HepG2 (cell line): ENCODE measurements at regions not wholly inside any gene's neighbourhood (a gene's known extent, or its start where the extent isn't known, plus 50 kb on each side); places are given as distances from the start of the nearest gene placed in this dataset.

Source experiments
- ATF4 ChIP-seq, 2 experiments: fragments of 450-650 bp in 1 of 2; sonication (generic) in 1 of 2; formaldehyde crosslinking; IDR thresholded peaks; 2 replicates each; pipeline versions ENCODE4 v1.5.0 to v1.8.0; 2020 to 2022; ENCODE audit warnings: mild to moderate bottlenecking in 1 of 2, missing genetic modification reagents in 1 of 2
- CEBPG ChIP-seq: IDR thresholded peaks from 2 replicates; pipeline ENCODE4 v1.6.1; 2016
- DZIP1 ChIP-seq: sonication (generic); formaldehyde crosslinking; IDR thresholded peaks from 2 replicates; pipeline ENCODE4 v1.5.0; 2020; ENCODE audit warnings: mild to moderate bottlenecking, missing genetic modification reagents
- ETV5 ChIP-seq: IDR thresholded peaks from 2 replicates; pipeline ENCODE4 v1.6.1; 2018; ENCODE audit warnings: missing biosample characterization, missing genetic modification reagents, inconsistent platforms, borderline replicate concordance
- FOXO1 ChIP-seq: sonication (generic); formaldehyde crosslinking; IDR thresholded peaks from 2 replicates; pipeline ENCODE4 v1.4.0; 2020; ENCODE audit warnings: missing genetic modification reagents
- FOXP1 ChIP-seq, 2 experiments: fragments of 450-650 bp in 1 of 2; IDR thresholded peaks; 2 replicates each; pipeline ENCODE4 v1.6.1; 2017 to 2018; ENCODE audit warnings: antibody characterized with exemption in 1 of 2
- KDM1A ChIP-seq: IDR thresholded peaks from 2 replicates; pipeline ENCODE4 v1.6.1; 2016; ENCODE audit warnings: missing compliant biosample characterization
- LCORL ChIP-seq, 2 experiments: fragments of 450-650 bp in 1 of 2; sonication (generic) in 1 of 2; formaldehyde crosslinking in 1 of 2; IDR thresholded peaks; 2 replicates each; pipeline versions ENCODE4 v1.5.0 to v1.6.1; 2017 to 2020; ENCODE audit warnings: antibody characterized with exemption in 1 of 2, missing genetic modification reagents in 1 of 2
- MLXIP ChIP-seq: sonication (generic); formaldehyde crosslinking; IDR thresholded peaks from 2 replicates; pipeline ENCODE4 v1.9.0; 2021; ENCODE audit warnings: missing genetic modification reagents, borderline replicate concordance
- SRSF1 ChIP-seq: fragments of 200-400 bp; formaldehyde crosslinking; optimal IDR thresholded peaks from 2 replicates; pipeline ENCODE3; 2017; ENCODE audit warnings: mild to moderate bottlenecking, low read depth, low read length, moderate library complexity
- SRY ChIP-seq: sonication (generic); formaldehyde crosslinking; IDR thresholded peaks from 2 replicates; pipeline ENCODE4 v1.8.0; 2022; ENCODE audit warnings: mild to moderate bottlenecking, missing genetic modification reagents
- TEAD3 ChIP-seq: optimal IDR thresholded peaks from 2 replicates; pipeline ENCODE3; 2016; ENCODE audit warnings: borderline replicate concordance
- ZFP82 ChIP-seq: sonication (generic); formaldehyde crosslinking; IDR thresholded peaks from 2 replicates; pipeline ENCODE4 v1.5.1; 2020; ENCODE audit warnings: mild to moderate bottlenecking, missing genetic modification reagents, borderline replicate concordance
- ZFX ChIP-seq: sonication (generic); formaldehyde crosslinking; IDR thresholded peaks from 2 replicates; pipeline ENCODE4 v1.4.0; 2020; ENCODE audit warnings: mild to moderate bottlenecking, low read depth, missing genetic modification reagents, moderate library complexity
- ZNF160 ChIP-seq: sonication (generic); formaldehyde crosslinking; IDR thresholded peaks from 2 replicates; pipeline ENCODE4 v1.8.0; 2022; ENCODE audit warnings: mild to moderate bottlenecking, inconsistent platforms, missing genetic modification reagents
- ZNF225 ChIP-seq: sonication (generic); formaldehyde crosslinking; IDR thresholded peaks from 2 replicates; pipeline ENCODE4 v1.4.0; 2020; ENCODE audit warnings: mild to moderate bottlenecking, missing genetic modification reagents
- ZNF263 ChIP-seq: sonication (generic); formaldehyde crosslinking; IDR thresholded peaks from 2 replicates; pipeline ENCODE4 v1.4.0; 2020; ENCODE audit warnings: missing genetic modification reagents
- ZNF574 ChIP-seq: sonication (generic); formaldehyde crosslinking; IDR thresholded peaks from 2 replicates; pipeline ENCODE4 v1.4.0; 2020; ENCODE audit warnings: missing genetic modification reagents
- ZNF678 ChIP-seq: sonication (generic); formaldehyde crosslinking; IDR thresholded peaks from 2 replicates; pipeline ENCODE4 v1.4.0; 2020; ENCODE audit warnings: mild to moderate bottlenecking, missing genetic modification reagents
- ZNF776 ChIP-seq: sonication (generic); formaldehyde crosslinking; IDR thresholded peaks from 2 replicates; pipeline ENCODE4 v1.4.0; 2020; ENCODE audit warnings: mild to moderate bottlenecking, missing genetic modification reagents

- TF ChIP-seq FOXP1 (IDR thresholded peaks at IDR 0.05) (no peak), FOXP1 (CRISPR knock-in tag; IDR thresholded peaks at IDR 0.05) (peak; percentile 29; the same call in 1 of the 2 replicates), KDM1A (CRISPR knock-in tag) (no peak), ZNF776 (CRISPR knock-in tag) (no peak), CEBPG (CRISPR knock-in tag) (no peak), ZNF225 (CRISPR knock-in tag) (no peak), SRSF1 (no peak), ATF4 (CRISPR knock-in tag; IDR thresholded peaks at IDR 0.05) (no peak), ZFP82 (CRISPR knock-in tag) (peak; percentile 41; the same call in 1 of the 2 replicates), ZNF678 (CRISPR knock-in tag) (no peak), ZNF263 (peak; percentile 55; the same call in 1 of the 2 replicates), SRY (CRISPR knock-in tag) (no peak), LCORL (IDR thresholded peaks at IDR 0.05) (no peak), LCORL (CRISPR knock-in tag; IDR thresholded peaks at IDR 0.05) (peak; percentile 55), ZFX (peak; percentile 49; the same call in 1 of the 2 replicates), MLXIP (no peak), ZNF160 (CRISPR knock-in tag) (no peak), ETV5 (CRISPR knock-in tag) (peak; percentile 78; the same call in 1 of the 2 replicates), FOXO1 (CRISPR knock-in tag) (peak; percentile 74; the same call in 1 of the 2 replicates), DZIP1 (CRISPR knock-in tag) (no peak), ZNF574 (0 out of 2 replicates have a peak, but pooled peaks have one; percentile 19), TEAD3 (CRISPR knock-in tag) (peak; percentile 66)
These were observed 66.6 kb upstream of the IGFBP3 start (continued) for GRCh38 chr7:45987521-45988290.
